HG02884 (cell line): ENCODE measurements at regions not wholly inside any gene's neighbourhood (a gene's known extent, or its start where the extent isn't known, plus 50 kb on each side); places are given as distances from the start of the nearest gene placed in this dataset.

ENCODE experiments used
- ATAC-seq: cut with Tn5 transposase; IDR thresholded peaks from one replicate; pipeline ENCODE4 v1.9.1; 2021; ENCODE audit warnings: mild to moderate bottlenecking, moderate library complexity; ENCODE audit not compliant: unreplicated experiment

DNA sequence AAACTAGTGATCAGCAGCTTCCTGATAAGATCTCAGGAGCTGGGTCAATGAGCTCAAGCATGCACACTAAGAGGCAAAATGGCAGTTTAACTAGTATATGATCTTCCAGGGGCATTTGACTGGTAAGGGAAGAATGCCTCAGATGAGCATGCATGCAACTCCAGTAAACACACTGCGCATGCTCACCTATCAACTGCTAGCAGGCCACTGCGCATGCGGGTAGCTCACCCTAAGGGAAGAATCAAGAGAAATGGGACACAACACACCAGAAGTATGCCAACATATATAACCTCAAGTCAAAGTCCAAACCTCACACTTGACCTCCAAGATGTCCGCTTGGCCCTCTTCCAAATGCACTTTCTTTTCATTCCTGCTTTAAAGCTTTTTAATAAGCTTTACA, 1004.0 kb downstream of the ADGRL3 start:
- ATAC-seq, result no peak

- no peak for ATAC-seq
These were observed 999.2 kb downstream of the ADGRL3 start for GRCh38 chr4:62199291-62199810.

DNA sequence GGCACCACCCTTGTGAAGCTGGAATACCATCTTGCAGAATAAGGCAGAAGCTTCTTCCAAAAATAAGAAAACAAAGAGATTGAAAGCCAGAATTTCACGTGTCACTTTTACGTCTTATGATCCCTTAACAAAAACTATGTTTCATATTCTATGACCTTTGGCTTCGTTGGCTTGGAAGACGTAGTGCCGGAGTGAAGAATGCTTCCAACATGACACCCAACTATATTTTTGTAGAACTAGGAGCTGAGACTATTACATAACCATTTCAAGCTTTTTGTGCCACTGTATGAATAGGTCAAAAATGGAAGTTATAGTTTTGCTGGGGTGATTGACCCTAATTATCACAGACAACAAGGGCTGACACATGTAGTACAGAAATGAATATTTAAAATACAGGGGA, 996.2 kb downstream of the ADGRL3 start:
- no peak for ATAC-seq

- ATAC-seq, result no peak
These were observed 994.2 kb downstream of the ADGRL3 start for GRCh38 chr4:62194342-62194741.

DNA sequence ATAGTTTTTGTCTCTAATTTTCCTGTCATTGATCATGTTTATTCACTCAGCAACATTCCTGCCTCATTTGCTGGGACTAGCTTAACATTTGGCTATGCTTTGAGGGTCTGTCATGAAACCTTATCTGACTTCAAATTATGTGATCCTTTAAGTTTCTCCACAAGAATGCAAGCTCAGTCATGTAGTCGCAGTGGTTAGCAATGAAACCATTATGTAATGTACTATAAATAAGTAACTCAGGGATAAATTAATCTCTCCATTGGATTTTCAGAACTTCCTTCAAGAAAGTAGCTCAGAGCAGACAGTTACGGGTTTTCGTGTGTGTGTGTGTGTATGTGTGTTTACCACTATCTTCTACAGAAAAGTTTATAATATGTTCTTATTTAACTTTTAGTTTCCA, 993.6 kb downstream of the ADGRL3 start:
- ATAC-seq, result no peak

GRCh38 chr4:62191451-62192240, 991.5 kb downstream of the ADGRL3 start:
- no peak for ATAC-seq

- no peak for ATAC-seq
These were observed 970.1 kb downstream of the ADGRL3 start for GRCh38 chr4:62170235-62170634.

DNA sequence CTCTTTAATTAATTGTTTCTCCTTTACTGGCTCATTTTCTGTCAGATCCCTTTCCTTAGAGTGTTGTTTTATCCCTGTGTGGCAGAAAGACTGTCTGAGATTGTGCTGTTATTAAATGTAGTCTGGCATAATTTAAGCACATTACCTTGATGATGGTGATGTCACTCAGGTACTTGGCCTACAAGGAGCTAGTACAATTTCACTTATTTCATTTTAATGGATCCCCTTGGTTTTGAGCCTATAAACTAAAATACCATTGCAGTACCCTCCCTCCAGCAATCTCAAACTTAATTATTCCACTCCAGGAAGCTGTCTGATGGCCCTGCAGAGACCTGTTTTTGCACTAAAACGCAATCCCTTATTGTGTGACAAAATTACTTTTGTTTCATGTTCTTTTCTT, 968.6 kb downstream of the ADGRL3 start:
- no peak for ATAC-seq

DNA sequence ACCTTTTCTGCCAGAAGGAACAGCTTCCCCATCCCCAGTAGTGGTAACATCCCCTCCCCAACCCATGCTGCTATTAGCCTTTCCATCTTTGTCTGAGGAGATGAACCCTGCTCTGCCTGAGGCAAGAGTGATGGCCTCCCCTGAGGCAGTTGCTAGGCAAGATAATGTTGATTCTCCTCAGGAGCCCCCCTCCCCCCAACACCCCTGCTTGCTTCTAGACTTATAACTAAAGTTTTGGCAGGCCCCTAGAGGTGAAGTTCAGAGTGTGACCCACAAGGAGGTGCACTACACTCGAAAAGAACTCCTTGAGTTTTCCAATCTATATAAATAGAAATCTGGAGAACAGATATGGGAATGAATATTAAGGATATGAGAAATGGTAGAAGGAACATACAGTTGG, 962.5 kb downstream of the ADGRL3 start:
- ATAC-seq, result no peak

- ATAC-seq, result no peak
These were observed 961.3 kb downstream of the ADGRL3 start for GRCh38 chr4:62161446-62161845.

DNA sequence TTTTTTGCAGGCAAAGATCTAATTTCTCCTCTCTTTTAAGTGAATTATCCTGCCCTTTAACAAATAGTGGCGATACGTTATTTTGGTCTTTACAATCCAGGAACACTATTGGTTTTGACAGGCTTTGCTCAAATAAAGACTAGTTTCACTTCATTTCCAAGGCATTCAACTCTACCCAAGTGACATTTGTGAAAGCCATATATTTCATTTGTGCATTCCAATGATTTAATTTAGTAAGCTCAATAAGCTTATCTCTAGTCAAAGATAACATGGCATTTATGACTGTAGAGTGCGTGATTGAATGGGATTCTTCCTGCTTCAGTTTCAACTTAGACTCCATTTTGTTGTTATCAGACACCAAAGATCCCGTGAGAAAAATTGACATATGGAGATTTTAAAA, 959.8 kb downstream of the ADGRL3 start:
- no peak for ATAC-seq

GRCh38 chr4:62159306-62159705, 959.2 kb downstream of the ADGRL3 start:
- no peak for ATAC-seq

DNA sequence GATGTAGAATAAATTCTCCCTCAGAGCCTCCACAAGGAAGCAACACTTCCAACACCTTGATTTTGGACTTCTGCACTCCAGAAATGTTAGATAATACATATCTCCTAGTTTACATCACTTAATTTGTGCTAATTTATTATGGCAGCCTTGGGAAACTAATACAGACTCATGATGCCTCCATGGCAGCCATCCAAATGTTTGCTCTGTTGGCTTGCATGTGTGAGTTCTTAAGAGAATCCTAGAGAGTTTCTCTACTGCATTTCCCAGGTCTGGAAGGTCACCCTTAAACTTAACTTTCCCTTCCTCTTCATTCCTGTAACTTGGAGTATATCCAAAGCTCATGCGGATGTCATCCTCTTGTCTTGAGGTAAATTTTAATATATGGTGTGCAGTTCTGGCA, 956.1 kb downstream of the ADGRL3 start:
- ATAC-seq, result no peak

DNA sequence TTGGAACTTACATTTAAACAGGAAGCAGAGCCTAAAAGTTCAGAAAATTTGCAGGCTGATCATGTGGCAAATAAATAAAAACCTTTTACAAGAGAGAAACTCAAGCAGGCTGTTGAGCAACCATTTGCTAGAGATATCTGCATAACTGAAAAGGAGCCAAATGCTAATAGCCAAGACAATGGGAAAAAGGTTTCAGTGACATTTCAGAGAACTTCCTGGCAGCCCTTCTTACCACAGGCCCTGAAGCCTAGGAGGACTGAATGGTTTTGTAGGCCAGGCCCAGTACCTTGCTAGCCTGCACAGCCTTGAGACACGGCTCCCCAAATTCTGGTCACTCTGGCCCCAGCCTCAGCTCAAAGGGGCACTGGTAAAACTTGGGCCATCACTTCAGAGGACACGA, 945.1 kb downstream of the ADGRL3 start:
- ATAC-seq, result no peak

DNA sequence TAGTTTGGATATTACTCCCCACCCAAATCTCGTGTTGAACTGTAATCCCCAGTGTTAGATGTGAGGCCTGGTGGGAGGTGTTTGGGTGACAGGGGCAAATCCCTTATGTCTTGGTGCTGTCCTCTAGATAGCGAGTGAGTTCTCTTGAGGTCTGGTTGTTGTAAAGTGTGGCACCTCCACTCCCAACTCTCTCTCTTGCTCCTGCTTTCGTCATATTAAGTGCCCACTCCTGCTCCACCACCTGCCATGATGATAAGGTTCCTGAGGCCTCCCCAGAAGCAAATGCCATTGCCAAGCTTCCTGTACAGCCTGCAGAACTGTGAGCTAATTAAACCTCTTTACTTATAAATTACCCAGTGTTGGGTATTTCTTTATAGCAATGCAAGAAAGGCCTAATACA, 944.3 kb downstream of the ADGRL3 start:
- no peak for ATAC-seq

DNA sequence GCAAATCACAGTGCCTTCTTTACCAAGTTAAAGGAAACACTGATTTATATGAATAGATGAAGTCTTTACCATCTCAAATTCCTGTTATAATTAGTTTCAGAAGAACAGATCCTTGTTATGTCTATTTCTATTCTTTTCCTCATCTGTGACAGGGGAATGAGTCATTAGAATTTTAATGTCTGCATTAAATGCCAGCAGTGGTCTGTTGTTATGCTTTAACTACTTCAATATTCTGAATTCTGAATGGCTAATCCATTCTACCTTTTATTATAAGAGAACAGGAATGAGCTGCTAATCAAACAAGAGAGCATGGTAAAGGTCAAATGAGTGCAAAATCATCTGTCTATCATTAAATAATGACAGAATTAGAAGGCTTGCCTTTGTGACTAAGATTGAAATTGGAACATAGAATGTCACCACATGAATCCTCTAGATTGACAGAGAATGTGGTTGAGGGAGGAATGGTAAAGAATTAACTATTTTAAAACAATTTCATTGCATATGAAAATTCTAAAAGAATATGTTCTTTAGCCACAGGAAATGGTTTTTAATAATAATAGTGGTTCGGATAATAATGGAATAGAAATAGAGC, 935.5 kb downstream of the ADGRL3 start:
- ATAC-seq, result no peak

- no peak for ATAC-seq
These were observed 933.9 kb downstream of the ADGRL3 start for GRCh38 chr4:62133977-62134376.

GRCh38 chr4:62133101-62133897, 933.2 kb downstream of the ADGRL3 start:
- no peak for ATAC-seq

- ATAC-seq, result no peak
These were observed 930.9 kb downstream of the ADGRL3 start for GRCh38 chr4:62131049-62131448.

GRCh38 chr4:62130637-62131036, 930.5 kb downstream of the ADGRL3 start:
- ATAC-seq, result no peak

- no peak for ATAC-seq
These were observed 930.1 kb downstream of the ADGRL3 start for GRCh38 chr4:62130230-62130629.
